GM13976 (cell line): ENCODE measurements at regions not wholly inside any gene's neighbourhood (a gene's known extent, or its start where the extent isn't known, plus 50 kb on each side); places are given as distances from the start of the nearest gene placed in this dataset.

Experiments
- DNase-seq: peaks from one replicate; pipeline ENCODE4 v3.0.0; 2012; ENCODE audit warnings: low spot score
- in situ Hi-C: fragments of 300-500 bp; cut with MboI; formaldehyde crosslinking; loops from one replicate; pipeline ENCODE4 v1.12.0; 2022; ENCODE audit warnings: low sequenced_read_pairs, mixed read lengths, inconsistent platforms; ENCODE audit not compliant: unreplicated experiment
- TF ChIP-seq, protein P1 (sequence below): IDR thresholded peaks from 2 replicates; pipeline ENCODE4 v1.5.1; 2012; ENCODE audit warnings: borderline replicate concordance, mild to moderate bottlenecking; ENCODE audit not compliant: insufficient read depth; ENCODE audit errors: extremely low read depth, missing control alignments, control extremely low read depth

DNA sequence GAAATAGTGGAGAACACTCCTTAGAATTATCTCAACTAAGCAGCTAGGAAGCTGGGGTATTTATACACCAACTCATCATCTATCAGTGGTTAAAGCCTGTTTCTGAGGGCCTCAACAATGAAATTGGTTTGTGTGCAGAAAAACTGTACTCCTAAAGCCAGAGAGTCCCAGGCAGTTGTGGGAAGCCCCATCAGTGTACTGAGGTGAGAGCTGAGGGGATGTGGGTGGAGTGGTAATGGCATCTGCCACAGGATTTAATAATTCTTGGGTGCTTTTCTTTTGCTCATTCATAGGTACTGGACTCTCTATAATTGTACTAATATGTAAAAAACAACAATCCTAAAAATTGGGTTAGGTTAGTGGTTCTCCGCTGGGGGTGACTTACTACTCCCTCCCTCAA lies 267.5 kb downstream of the PTEN start:
- TF ChIP-seq, protein P1, sequence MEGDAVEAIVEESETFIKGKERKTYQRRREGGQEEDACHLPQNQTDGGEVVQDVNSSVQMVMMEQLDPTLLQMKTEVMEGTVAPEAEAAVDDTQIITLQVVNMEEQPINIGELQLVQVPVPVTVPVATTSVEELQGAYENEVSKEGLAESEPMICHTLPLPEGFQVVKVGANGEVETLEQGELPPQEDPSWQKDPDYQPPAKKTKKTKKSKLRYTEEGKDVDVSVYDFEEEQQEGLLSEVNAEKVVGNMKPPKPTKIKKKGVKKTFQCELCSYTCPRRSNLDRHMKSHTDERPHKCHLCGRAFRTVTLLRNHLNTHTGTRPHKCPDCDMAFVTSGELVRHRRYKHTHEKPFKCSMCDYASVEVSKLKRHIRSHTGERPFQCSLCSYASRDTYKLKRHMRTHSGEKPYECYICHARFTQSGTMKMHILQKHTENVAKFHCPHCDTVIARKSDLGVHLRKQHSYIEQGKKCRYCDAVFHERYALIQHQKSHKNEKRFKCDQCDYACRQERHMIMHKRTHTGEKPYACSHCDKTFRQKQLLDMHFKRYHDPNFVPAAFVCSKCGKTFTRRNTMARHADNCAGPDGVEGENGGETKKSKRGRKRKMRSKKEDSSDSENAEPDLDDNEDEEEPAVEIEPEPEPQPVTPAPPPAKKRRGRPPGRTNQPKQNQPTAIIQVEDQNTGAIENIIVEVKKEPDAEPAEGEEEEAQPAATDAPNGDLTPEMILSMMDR: no peak
- in situ Hi-C loops: no loop called here
- no peak for DNase-seq

DNA sequence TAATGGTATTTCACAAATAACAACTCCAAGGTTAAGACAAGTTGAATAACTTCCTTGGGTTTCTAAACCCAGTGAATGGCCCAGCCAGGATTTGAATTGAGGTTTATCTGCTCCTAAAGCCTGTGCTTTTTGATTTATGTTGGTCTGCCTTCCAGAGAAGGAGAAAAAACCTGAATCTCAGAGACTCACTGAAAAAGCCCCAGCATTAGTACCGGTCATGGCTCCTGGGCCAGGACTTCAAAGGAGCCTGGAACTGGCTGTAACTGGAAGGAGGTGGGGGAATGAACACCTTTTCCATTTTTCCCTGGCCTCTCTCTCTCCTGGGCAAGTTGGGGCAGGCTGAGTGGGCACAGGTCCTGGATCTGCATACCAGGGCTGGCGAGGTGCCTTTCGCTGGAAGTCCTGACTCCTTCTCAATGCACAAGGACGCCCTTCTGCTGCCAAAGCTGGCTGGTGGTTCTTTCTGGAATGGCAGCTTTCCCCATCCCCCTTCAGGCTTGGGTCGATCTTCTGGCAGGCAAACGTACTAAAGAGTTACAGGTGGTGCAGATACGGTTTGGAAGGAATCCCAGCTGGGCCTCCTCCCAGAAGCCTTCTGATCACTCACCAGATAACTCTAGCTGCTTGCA lies 268.2 kb downstream of the PTEN start:
- in situ Hi-C loops: no loop called here
- no peak for DNase-seq
- TF ChIP-seq, protein P1: no peak

DNA sequence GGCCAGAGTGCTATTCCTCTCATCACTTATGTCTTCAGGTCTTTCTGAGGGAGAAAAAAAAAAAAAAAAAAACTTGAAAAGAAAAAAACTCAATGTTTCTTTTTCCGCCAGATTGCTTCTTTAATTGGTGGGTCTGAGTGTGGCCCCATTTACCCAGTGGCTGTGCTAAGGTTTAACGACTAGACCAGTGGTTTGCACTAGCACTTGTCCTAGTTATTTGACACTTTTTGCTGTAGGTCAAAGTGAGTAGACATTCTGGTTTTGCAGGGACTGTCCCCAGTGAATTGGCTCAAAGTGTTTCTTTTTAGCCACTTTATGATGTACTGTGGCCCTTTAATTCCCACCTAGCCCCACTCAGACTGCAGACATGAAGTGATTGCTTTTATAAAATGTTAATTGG lies 273.3 kb downstream of the PTEN start:
- TF ChIP-seq, protein P1: no peak
- no peak for DNase-seq
- in situ Hi-C loops: no loop called here

DNA sequence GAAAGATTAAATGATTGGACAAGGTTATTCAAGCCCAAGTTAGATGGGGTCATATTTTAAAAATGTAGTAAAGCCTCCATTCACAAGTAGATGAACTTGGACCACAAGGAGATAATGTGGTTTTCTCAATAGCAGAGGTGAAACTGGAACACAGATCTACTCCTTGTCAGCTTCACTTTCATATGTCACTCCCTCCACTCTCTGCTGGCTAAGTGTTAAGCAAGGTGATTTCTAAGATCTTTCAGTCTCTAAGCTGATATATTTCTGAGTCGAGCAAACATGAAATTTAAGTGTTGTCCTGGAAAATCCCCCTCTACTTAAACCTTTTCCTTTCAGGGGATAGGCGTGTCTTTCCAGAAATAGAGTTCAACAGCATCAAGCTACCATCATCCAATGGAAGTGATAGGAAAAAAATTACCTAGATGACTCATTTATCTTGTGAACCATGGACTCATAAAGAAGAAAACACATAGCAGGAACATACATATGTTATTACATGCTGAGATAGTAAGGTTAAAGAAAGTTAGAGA lies 275.0 kb downstream of the PTEN start:
- TF ChIP-seq, protein P1: no peak
- in situ Hi-C loops: no loop called here
- peak; percentile 62 for DNase-seq

DNA sequence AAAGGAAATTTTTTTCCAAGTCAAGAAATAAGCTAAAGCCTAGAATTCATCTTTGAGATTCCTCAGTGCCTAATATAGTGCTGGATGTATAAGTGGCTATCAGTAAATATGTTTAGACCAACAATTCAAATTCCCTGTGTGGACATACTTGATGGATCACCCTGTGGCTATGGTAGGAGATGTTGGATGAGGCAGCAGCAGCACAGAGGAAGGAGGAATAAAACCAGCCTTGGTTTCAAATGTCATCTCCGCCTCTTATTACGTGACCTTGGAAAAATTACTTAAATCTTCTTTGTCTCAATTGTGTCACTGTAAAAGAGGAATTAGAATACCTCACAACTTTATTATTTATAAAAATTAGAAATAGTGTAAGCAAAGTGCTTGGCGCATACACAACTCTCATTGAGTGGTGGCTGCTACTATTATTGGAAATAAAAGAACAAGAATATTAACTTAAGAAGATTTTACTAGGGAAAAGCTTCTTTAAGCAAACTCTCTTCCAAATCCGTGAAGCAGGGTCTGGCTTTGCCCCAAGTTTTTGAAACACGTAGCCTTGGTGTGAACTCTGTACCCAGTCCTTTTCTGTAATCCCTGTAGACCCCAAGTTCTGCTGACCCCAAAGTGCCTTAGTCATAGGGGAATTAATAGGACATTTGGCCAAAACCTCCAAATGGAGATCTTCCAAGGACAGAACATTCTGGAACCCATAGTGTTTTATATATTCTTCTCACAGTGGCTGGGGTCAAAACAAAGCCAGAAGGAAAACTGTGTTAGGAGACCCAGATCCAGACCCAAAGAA lies 283.8 kb downstream of the PTEN start:
- in situ Hi-C loops: no loop called here
- TF ChIP-seq, protein P1: no peak
- no peak for DNase-seq

DNA sequence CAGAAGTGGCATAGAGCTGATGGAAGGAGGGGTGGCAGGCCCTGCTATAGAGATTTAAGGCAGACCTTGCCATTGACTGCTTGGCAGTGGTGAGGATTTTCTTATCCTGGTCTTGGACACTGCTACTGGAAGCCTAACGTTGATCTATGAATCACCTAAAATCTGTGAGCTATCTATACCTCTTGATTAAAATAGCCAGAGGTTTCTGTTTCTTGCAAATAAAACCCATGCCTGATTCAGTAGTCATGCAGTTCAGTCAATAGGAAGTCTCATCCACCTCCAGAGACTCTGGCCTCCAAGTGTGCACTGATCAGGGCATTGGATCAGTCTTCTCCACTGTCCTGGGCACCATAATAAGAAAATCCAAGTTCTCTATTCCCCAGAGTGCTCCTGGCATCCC lies 286.5 kb downstream of the PTEN start:
- DNase-seq: no peak
- in situ Hi-C loops: no loop called here
- TF ChIP-seq, protein P1: no peak
